Tibial nerve (tissue), 4 donors: ENCODE measurements at regions not wholly inside any gene's neighbourhood (a gene's known extent, or its start where the extent isn't known, plus 50 kb on each side); places are given as distances from the start of the nearest gene placed in this dataset.

Source experiments
- DNase-seq, 2 donors: peaks; one replicate each; pipeline ENCODE4 v3.0.0-alpha.2; 2019; ENCODE audit warnings: low spot score in 2 of 2
- H3K27ac ChIP-seq, 4 donors: fragments of 200-600 bp; sonication (generic) in 3 of 4; one replicate each; pipeline ENCODE4 v1.5.1; 2017 to 2019; ENCODE audit warnings: mild to moderate bottlenecking in 1 of 4
- H3K27me3 ChIP-seq, 2 donors: fragments of 200-600 bp; sonication (generic) in 1 of 2; one replicate each; pipeline versions ENCODE4 v1.5.1 to v1.6.0; 2017 to 2019
- H3K36me3 ChIP-seq, 3 donors: fragments of 200-600 bp; sonication (generic); one replicate each; pipeline ENCODE4 v1.5.1; 2018 to 2019
- H3K4me1 ChIP-seq, 4 donors: fragments of 200-600 bp; sonication (generic) in 3 of 4; one replicate each; pipeline ENCODE4 v1.5.1; 2017 to 2019
- H3K4me3 ChIP-seq, 4 donors: fragments of 200-600 bp; sonication (generic) in 3 of 4; one replicate each; pipeline ENCODE4 v1.5.1; 2017 to 2019; ENCODE audit warnings: mild to moderate bottlenecking in 1 of 4, moderate library complexity in 1 of 4
- H3K9me3 ChIP-seq, 4 donors: fragments of 200-600 bp; sonication (generic) in 3 of 4; one replicate each; pipeline ENCODE4 v1.5.1; 2017 to 2019
- CTCF ChIP-seq, 5 experiments: fragments of 200-600 bp in 3 of 5; fragments of 450-650 bp in 2 of 5; sonication (generic) in 3 of 5; IDR thresholded peaks; one replicate each; pipeline ENCODE4 v1.5.1; 2016 to 2019; ENCODE audit warnings: antibody characterized with exemption in 5 of 5, mild to moderate bottlenecking in 3 of 5, moderate library complexity in 2 of 5
- EP300 ChIP-seq, 2 donors: sonication (generic); formaldehyde crosslinking; IDR thresholded peaks; one replicate each; pipeline ENCODE4 v1.6.1; 2017; ENCODE audit warnings: antibody characterized with exemption in 2 of 2, mild to moderate bottlenecking in 1 of 2
- POLR2A ChIP-seq, 2 donors: fragments of 450-650 bp; IDR thresholded peaks; one replicate each; pipeline ENCODE4 v1.6.1; 2017; ENCODE audit warnings: antibody characterized with exemption in 2 of 2, mild to moderate bottlenecking in 2 of 2, moderate library complexity in 2 of 2
- WGBS, 2 donors: methylation state at CpG; one replicate each; pipeline ENCODE4 v1.1.5; 2018; 5-methylcytosine and 5-hydroxymethylcytosine counted together

GRCh38 chr3:88262527-88262926 lies 112.8 kb downstream of the C3orf38 start:
- no peak for DNase-seq
- H3K27me3 ChIP-seq: no peaks in the 10 kb centered on the region
- H3K4me3 ChIP-seq: no peak overlapping the region
- TF ChIP-seq EP300 (IDR thresholded peaks at IDR 0.05): no peak
- no peak for TF ChIP-seq POLR2A (IDR thresholded peaks at IDR 0.05)
- TF ChIP-seq CTCF (IDR thresholded peaks at IDR 0.05): no peak
- 68 to 73% methylated on average over 4 of the region's 4 CpGs for WGBS, 2 donors
- H3K36me3 ChIP-seq: no peaks in the 10 kb centered on the region
- H3K4me1 ChIP-seq: peaks cover 0 to 5% (median 0%) of the 10 kb centered on the region in 4 donors
- no peak overlapping the region for H3K27ac ChIP-seq
- H3K9me3 ChIP-seq: no peaks in the 10 kb centered on the region

- TF ChIP-seq EP300 (IDR thresholded peaks at IDR 0.05) (no peak), POLR2A (IDR thresholded peaks at IDR 0.05) (no peak), CTCF (IDR thresholded peaks at IDR 0.05) (no peak)
- Histone ChIP-seq H3K27me3 (no peaks in the 10 kb centered on the region), H3K9me3 (no peaks in the 10 kb centered on the region)
Measured at GRCh38 chr3:88263417-88264100, 113.8 kb downstream of the C3orf38 start.

GRCh38 chr3:88267441-88267840 lies 117.7 kb downstream of the C3orf38 start:
- WGBS, 2 donors: 22 to 31% methylated on average over 5 of the region's 5 CpGs
- Histone ChIP-seq H3K36me3 (no peaks in the 10 kb centered on the region), H3K27ac (no peak overlapping the region), H3K4me3 (no peak overlapping the region), H3K9me3 (no peaks in the 10 kb centered on the region), H3K4me1 (peaks cover 0 to 5% (median 0%) of the 10 kb centered on the region in 4 donors), H3K27me3 (no peaks in the 10 kb centered on the region)
- TF ChIP-seq POLR2A (IDR thresholded peaks at IDR 0.05): no peak
- DNase-seq: no peak

More at GRCh38 chr3:88263417-88264100, 113.8 kb downstream of the C3orf38 start:
- Histone ChIP-seq H3K4me1 (peaks cover 0 to 5% (median 0%) of the 10 kb centered on the region in 4 donors), H3K27ac (no peak overlapping the region), H3K36me3 (no peaks in the 10 kb centered on the region), H3K4me3 (no peak overlapping the region)
- WGBS, 2 donors: 32 to 45% methylated on average over 8 of the region's 8 CpGs
- no peak for DNase-seq

- Histone ChIP-seq H3K4me1 (peaks cover 0 to 3% (median 0%) of the 10 kb centered on the region in 4 donors), H3K27ac (no peak overlapping the region), H3K4me3 (no peak overlapping the region), H3K27me3 (no peaks in the 10 kb centered on the region), H3K36me3 (no peaks in the 10 kb centered on the region), H3K9me3 (no peaks in the 10 kb centered on the region)
- no peak for TF ChIP-seq POLR2A (IDR thresholded peaks at IDR 0.05)
- DNase-seq: no peak
- WGBS, 2 donors: 29 to 32% methylated on average over 3 of the region's 3 CpGs
Measured at GRCh38 chr3:88267847-88268246, 118.1 kb downstream of the C3orf38 start.

- Histone ChIP-seq H3K4me1 (no peaks in the 10 kb centered on the region), H3K9me3 (no peaks in the 10 kb centered on the region), H3K4me3 (no peak overlapping the region), H3K27me3 (no peaks in the 10 kb centered on the region), H3K27ac (no peak overlapping the region), H3K36me3 (no peaks in the 10 kb centered on the region)
- no peak for DNase-seq
- no peak for TF ChIP-seq EP300 (IDR thresholded peaks at IDR 0.05)
- no peak for TF ChIP-seq POLR2A (IDR thresholded peaks at IDR 0.05)
- no peak for TF ChIP-seq CTCF (IDR thresholded peaks at IDR 0.05)
- WGBS, 2 donors: 65 to 70% methylated on average over 3 of the region's 3 CpGs
Measured at GRCh38 chr3:88280326-88280725, 130.6 kb downstream of the C3orf38 start.

- H3K36me3 ChIP-seq: no peaks in the 10 kb centered on the region
- no peak overlapping the region for H3K4me3 ChIP-seq
- no peak overlapping the region for H3K27ac ChIP-seq
- no peak for DNase-seq
- WGBS, 2 donors: 82 to 85% methylated on average over 6 of the region's 6 CpGs
- no peaks in the 10 kb centered on the region for H3K9me3 ChIP-seq
- no peak for TF ChIP-seq POLR2A (IDR thresholded peaks at IDR 0.05)
- TF ChIP-seq EP300 (IDR thresholded peaks at IDR 0.05): no peak
- no peak for TF ChIP-seq CTCF (IDR thresholded peaks at IDR 0.05)
- no peaks in the 10 kb centered on the region for H3K4me1 ChIP-seq
- H3K27me3 ChIP-seq: no peaks in the 10 kb centered on the region
Measured at GRCh38 chr3:88282528-88283241, 132.9 kb downstream of the C3orf38 start.
